ENCODE measurements at regions not wholly inside any gene's neighbourhood (a gene's known extent, or its start where the extent isn't known, plus 50 kb on each side); places are given as distances from the start of the nearest gene placed in this dataset.

DNA sequence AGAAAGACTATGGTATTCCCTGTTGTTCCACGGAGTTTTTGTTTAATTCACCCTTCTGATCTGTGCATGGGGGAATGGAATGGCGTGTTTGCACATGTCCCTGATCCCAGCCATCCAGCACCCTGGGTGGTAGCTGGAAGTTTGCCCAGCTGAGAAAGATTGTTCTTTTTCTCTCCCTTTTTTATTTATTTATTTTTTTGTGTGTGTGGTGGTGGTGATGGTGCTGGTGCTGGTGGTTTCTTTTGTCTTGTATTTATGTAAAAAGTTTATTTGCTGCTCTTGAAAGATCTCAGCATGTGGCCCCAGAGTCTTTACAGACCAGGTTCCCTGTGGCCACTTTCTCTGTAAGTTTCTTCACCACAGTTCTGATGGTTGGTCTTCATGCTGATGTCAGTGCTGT lies 372.6 kb downstream of the UTRN start (continued):
- TF ChIP-seq ZKSCAN5 (CRISPR knock-in tag; IDR thresholded peaks at IDR 0.05) (no peak), ZNF180 (CRISPR knock-in tag; IDR thresholded peaks at IDR 0.05; ENCODE audit: borderline replicate concordance, low read depth) (no peak), ZNF614 (CRISPR knock-in tag; IDR thresholded peaks at IDR 0.05; ENCODE audit: borderline replicate concordance) (no peak), IKZF1 (IDR thresholded peaks at IDR 0.05) (no peak), ESRRA (CRISPR knock-in tag; IDR thresholded peaks at IDR 0.05; ENCODE audit: low read depth) (no peak), CBX2 (IDR thresholded peaks at IDR 0.05; ENCODE audit: low read depth, low read length) (no peak), CBX2 (CRISPR knock-in tag; IDR thresholded peaks at IDR 0.05; ENCODE audit: low read depth) (no peak), MIER2 (CRISPR knock-in tag; IDR thresholded peaks at IDR 0.05) (no peak)

DNA sequence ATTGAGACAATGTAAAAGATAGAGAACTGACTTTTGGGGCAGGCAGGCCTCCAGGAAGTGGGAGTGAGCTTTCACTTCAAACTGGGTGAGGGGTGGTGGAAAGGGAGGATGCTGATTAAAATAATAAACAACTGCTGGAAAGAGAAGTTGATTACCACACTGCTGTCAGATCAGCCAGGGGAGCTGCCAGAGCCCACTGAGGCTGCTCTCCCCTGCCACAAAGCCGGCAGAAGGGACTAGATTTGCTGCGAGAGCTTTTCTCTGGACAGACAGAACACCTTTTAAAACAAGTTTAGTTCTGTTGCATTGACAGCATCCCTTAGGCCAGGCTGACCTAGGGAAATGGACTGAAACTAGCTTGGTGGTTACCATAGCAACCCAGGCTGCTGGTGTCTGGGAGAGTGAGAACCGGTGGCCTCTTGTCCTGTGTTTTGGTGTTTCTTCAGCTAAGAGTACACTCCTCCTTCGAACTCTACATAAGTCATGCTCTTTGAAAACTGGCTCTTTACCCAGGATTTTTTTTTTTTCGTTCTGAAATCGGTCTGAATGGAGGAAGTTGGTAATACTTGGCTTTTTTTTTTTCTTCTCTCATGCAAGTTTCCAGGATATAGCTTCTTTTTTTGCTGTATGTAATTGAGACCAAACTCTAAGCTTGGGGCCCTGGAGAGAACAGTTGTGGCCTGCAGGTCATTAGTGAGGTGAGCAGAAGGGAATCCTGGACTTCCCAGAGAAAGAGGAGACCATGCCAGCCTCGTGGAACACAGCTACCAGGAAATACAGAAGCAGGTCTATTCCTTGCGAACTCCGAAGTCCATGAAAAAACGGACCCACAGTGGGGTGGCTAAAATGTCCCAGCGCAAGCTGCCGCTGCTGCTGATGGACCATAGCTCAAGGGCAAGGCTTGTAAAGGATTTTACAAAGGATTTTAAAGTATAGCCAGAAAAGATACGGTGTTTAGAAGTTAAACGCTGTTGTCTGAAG lies 374.4 kb downstream of the UTRN start:
- H4K20me1 ChIP-seq (ENCODE audit: insufficient read depth, low read length), result peaks cover 42% of the 10 kb centered on the region; the same call in 1 of the 2 replicates
- H3K79me2 ChIP-seq (ENCODE audit: insufficient read depth, low read length), result peaks cover 53% of the 10 kb centered on the region
- DNase-seq (ENCODE audit: low spot score) (peak; percentile 42), ATAC-seq (peak; percentile 34), FAIRE-seq (no peak)
- peak overlapping the region; percentile 73 for H3K4me2 ChIP-seq (ENCODE audit: low read depth, low read length)
- H3K4me1 ChIP-seq (ENCODE audit: insufficient read depth, low read length), result peaks cover 95% of the 10 kb centered on the region
- peaks cover 0 to 1% of the 10 kb centered on the region in 2 experiments; a peak in 2 of 5 replicates for H3K36me3 ChIP-seq (replicated peaks in 1 of 2; ENCODE audit: control insufficient read depth in 1 of 2, insufficient read depth in 2 of 2, low read length in 2 of 2)
- ChIA-PET CTCF (ENCODE audit: low intra/inter-chr PET ratio, low total read pairs) (no interaction called here), POLR2A (interaction anchor here (1.4 kb wide), 1 partner anchor 24 kb away, joined by 3 read pairs; no protein-coding TSS in a partner anchor)
- no peaks in the 10 kb centered on the region for H3K9me3 ChIP-seq (ENCODE audit: low read length)
- no peaks in the 10 kb centered on the region for H3K27me3 ChIP-seq (ENCODE audit: control insufficient read depth in 1 of 2, insufficient read depth in 2 of 2, low read length in 2 of 2)
- H3K9ac ChIP-seq (ENCODE audit: insufficient read depth, low read depth, low read length), result no peak overlapping the region
- H2AFZ ChIP-seq (ENCODE audit: low read length), result no peak overlapping the region
- intact Hi-C loops (cut with micrococcal nuclease; ENCODE audit: unreplicated experiment) (loop anchor here (2.0 kb wide), 2 partner anchors 13 to 443 kb away; no protein-coding TSS in a partner anchor), in situ Hi-C loops (cut with HindIII; ENCODE audit: extremely low pct_ligation_motif_present, low pct_unique_long_range_greater_than_20kb) (no loop called here)
- peak overlapping the region; percentile 60 for H3K27ac ChIP-seq (ENCODE audit: extremely low read length, insufficient read depth, low read length)
- BruUV-seq (replicated peaks), result no TSS peak
- peak overlapping the region in 1 of 3 experiments; percentile 13; a peak in 1 of 6 replicates for H3K4me3 ChIP-seq (replicated peaks in 1 of 3; ENCODE audit: insufficient read depth in 1 of 3, low read depth in 2 of 3, low read length in 3 of 3)
- 77% methylated on average over 14 of the region's 14 CpGs for WGBS (ENCODE audit: low lambda C conversion rate)
- TF ChIP-seq ZNF274 (CRISPR knock-in tag; IDR thresholded peaks at IDR 0.05), result no peak
- TF ChIP-seq RFX1 (IDR thresholded peaks at IDR 0.05), result peak; percentile 68
- TF ChIP-seq, protein P1, sequence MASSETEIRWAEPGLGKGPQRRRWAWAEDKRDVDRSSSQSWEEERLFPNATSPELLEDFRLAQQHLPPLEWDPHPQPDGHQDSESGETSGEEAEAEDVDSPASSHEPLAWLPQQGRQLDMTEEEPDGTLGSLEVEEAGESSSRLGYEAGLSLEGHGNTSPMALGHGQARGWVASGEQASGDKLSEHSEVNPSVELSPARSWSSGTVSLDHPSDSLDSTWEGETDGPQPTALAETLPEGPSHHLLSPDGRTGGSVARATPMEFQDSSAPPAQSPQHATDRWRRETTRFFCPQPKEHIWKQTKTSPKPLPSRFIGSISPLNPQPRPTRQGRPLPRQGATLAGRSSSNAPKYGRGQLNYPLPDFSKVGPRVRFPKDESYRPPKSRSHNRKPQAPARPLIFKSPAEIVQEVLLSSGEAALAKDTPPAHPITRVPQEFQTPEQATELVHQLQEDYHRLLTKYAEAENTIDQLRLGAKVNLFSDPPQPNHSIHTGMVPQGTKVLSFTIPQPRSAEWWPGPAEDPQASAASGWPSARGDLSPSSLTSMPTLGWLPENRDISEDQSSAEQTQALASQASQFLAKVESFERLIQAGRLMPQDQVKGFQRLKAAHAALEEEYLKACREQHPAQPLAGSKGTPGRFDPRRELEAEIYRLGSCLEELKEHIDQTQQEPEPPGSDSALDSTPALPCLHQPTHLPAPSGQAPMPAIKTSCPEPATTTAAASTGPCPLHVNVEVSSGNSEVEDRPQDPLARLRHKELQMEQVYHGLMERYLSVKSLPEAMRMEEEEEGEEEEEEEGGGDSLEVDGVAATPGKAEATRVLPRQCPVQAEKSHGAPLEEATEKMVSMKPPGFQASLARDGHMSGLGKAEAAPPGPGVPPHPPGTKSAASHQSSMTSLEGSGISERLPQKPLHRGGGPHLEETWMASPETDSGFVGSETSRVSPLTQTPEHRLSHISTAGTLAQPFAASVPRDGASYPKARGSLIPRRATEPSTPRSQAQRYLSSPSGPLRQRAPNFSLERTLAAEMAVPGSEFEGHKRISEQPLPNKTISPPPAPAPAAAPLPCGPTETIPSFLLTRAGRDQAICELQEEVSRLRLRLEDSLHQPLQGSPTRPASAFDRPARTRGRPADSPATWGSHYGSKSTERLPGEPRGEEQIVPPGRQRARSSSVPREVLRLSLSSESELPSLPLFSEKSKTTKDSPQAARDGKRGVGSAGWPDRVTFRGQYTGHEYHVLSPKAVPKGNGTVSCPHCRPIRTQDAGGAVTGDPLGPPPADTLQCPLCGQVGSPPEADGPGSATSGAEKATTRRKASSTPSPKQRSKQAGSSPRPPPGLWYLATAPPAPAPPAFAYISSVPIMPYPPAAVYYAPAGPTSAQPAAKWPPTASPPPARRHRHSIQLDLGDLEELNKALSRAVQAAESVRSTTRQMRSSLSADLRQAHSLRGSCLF (CRISPR knock-in tag; IDR thresholded peaks at IDR 0.05; ENCODE audit: borderline replicate concordance), result no peak
- no peak for TF ChIP-seq ZFP36L2 (CRISPR knock-in tag; IDR thresholded peaks at IDR 0.05)
- no peak for TF ChIP-seq MEIS2 (CRISPR knock-in tag; IDR thresholded peaks at IDR 0.05)
- no peak for TF ChIP-seq ZNF510 (CRISPR knock-in tag; IDR thresholded peaks at IDR 0.05; ENCODE audit: low read depth)
- TF ChIP-seq ZNF441 (CRISPR knock-in tag; IDR thresholded peaks at IDR 0.05; ENCODE audit: borderline replicate concordance), result no peak
- 0 out of 2 replicates have a peak, but pooled peaks have one; percentile 14 for TF ChIP-seq SAP130 (CRISPR knock-in tag; IDR thresholded peaks at IDR 0.05; ENCODE audit: low read depth)
- peak; percentile 79 for TF ChIP-seq RFX3 (CRISPR knock-in tag; IDR thresholded peaks at IDR 0.05)
- TF ChIP-seq HNF4A (CRISPR knock-in tag; IDR thresholded peaks at IDR 0.05), result peak; percentile 42
- TF ChIP-seq ZBTB38 (CRISPR knock-in tag; IDR thresholded peaks at IDR 0.05), result peak; percentile 70; the same call in 1 of the 2 replicates

Measured in HepG2 (cell line).